Sigmoid colon (tissue), 6 donors: ENCODE measurements at regions not wholly inside any gene's neighbourhood (a gene's known extent, or its start where the extent isn't known, plus 50 kb on each side); places are given as distances from the start of the nearest gene placed in this dataset.

Experiments used
- DNase-seq: peaks from one replicate; pipeline ENCODE4 v3.0.0-alpha.2; 2019
- H3K27ac ChIP-seq, 4 donors: fragments of 200-600 bp; sonication (generic); one replicate each; pipeline ENCODE4 v1.5.1; 2016 to 2019; ENCODE audit warnings: mild to moderate bottlenecking in 1 of 4
- H3K27me3 ChIP-seq, 3 donors: fragments of 200-600 bp; sonication (generic); one replicate each; pipeline ENCODE4 v1.5.1; 2019; ENCODE audit warnings: mild to moderate bottlenecking in 1 of 3
- H3K36me3 ChIP-seq, 4 donors: fragments of 200-600 bp; sonication (generic); one replicate each; pipeline ENCODE4 v1.5.1; 2016 to 2019
- H3K4me1 ChIP-seq, 4 donors: fragments of 200-600 bp; sonication (generic); one replicate each; pipeline ENCODE4 v1.5.1; 2017 to 2019
- H3K4me3 ChIP-seq, 4 donors: fragments of 200-600 bp; sonication (generic); one replicate each; pipeline ENCODE4 v1.5.1; 2017 to 2019; ENCODE audit warnings: mild to moderate bottlenecking in 2 of 4, moderate library complexity in 1 of 4
- H3K9me3 ChIP-seq, 4 donors: fragments of 200-600 bp in 3 of 4; sonication (generic) in 3 of 4; one replicate each; pipeline versions ENCODE4 v1.5.1 to v1.6.1; 2013 to 2019
- EP300 ChIP-seq, 4 donors: sonication (generic); formaldehyde crosslinking; IDR thresholded peaks; one replicate each; pipeline ENCODE4 v1.6.1; 2017; ENCODE audit warnings: antibody characterized with exemption in 4 of 4
- POLR2A ChIP-seq, 2 donors: fragments of 450-650 bp; IDR thresholded peaks; one replicate each; pipeline ENCODE4 v1.6.1; 2016; ENCODE audit warnings: antibody characterized with exemption in 2 of 2, mild to moderate bottlenecking in 2 of 2, moderate library complexity in 2 of 2
- POLR2AphosphoS5 ChIP-seq, 4 donors: sonication (generic); formaldehyde crosslinking; IDR thresholded peaks; one replicate each; pipeline ENCODE4 v1.6.1; 2017; ENCODE audit warnings: antibody characterized with exemption in 4 of 4
- WGBS, 2 donors: extraction: QIAGEN DNeasy Blood & Tissue Kit; methylation state at CpG; one replicate each; pipeline ENCODE4 v1.1.7; 2013; 5-methylcytosine and 5-hydroxymethylcytosine counted together
- intact Hi-C: fragments of 100-400 bp; cut with DNase I; formaldehyde crosslinking; loops from one replicate; pipeline ENCODE4 v1.15.1; 2023
- TF ChIP-seq, protein P1 (sequence below), 4 experiments: fragments of 450-650 bp in 3 of 4; fragments of 200-600 bp in 1 of 4; IDR thresholded peaks; one replicate each; pipeline ENCODE4 v1.5.1; 2016 to 2019; ENCODE audit warnings: antibody characterized with exemption in 4 of 4, mild to moderate bottlenecking in 3 of 4, moderate library complexity in 2 of 4
- donor health status: healthy with polysubstance abuse.
- donor health status: healthy.

DNA sequence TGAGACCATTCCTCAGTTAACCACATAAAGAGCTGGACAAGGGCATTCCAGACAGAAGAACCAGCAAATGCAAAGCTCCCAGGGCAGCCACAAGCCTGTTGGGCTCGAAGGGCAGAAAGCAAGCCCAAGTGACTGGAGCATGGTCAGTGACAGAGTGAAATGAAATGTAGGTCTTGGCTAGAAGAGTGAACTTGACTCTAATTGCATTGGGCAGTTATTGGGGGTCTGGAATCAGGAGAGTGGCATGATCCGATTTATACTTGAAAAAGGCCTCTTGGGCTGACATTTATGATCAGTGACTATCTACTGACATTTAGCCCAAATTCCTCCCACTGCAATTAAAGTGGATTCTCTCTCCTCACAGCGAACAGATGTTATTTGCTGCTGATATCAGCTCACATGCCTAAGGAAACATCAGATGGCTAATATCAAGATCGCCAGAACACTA lies 152.5 kb upstream of the KLF7 start:
- intact Hi-C loops, result no loop called here
- WGBS, 2 donors, result 91 to 92% methylated on average over 4 of the region's 4 CpGs
- H3K4me1 ChIP-seq, result no peaks in the 10 kb centered on the region

GRCh38 chr2:207319316-207319715 lies 153.6 kb upstream of the KLF7 start:
- Histone ChIP-seq H3K4me3 (no peak overlapping the region), H3K27ac (no peak overlapping the region), H3K9me3 (no peaks in the 10 kb centered on the region), H3K27me3 (no peaks in the 10 kb centered on the region), H3K36me3 (no peaks in the 10 kb centered on the region), H3K4me1 (no peaks in the 10 kb centered on the region)
- no peak for TF ChIP-seq EP300 (IDR thresholded peaks at IDR 0.05)
- TF ChIP-seq POLR2A (IDR thresholded peaks at IDR 0.05), result no peak
- no peak for TF ChIP-seq POLR2AphosphoS5 (IDR thresholded peaks at IDR 0.05)
- TF ChIP-seq, protein P1, sequence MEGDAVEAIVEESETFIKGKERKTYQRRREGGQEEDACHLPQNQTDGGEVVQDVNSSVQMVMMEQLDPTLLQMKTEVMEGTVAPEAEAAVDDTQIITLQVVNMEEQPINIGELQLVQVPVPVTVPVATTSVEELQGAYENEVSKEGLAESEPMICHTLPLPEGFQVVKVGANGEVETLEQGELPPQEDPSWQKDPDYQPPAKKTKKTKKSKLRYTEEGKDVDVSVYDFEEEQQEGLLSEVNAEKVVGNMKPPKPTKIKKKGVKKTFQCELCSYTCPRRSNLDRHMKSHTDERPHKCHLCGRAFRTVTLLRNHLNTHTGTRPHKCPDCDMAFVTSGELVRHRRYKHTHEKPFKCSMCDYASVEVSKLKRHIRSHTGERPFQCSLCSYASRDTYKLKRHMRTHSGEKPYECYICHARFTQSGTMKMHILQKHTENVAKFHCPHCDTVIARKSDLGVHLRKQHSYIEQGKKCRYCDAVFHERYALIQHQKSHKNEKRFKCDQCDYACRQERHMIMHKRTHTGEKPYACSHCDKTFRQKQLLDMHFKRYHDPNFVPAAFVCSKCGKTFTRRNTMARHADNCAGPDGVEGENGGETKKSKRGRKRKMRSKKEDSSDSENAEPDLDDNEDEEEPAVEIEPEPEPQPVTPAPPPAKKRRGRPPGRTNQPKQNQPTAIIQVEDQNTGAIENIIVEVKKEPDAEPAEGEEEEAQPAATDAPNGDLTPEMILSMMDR (IDR thresholded peaks at IDR 0.05), result no peak
- intact Hi-C loops, result no loop called here
- DNase-seq, result no peak

More for the DNA sequence above, 152.5 kb upstream of the KLF7 start:
- no peak for DNase-seq
- no peak for TF ChIP-seq EP300 (IDR thresholded peaks at IDR 0.05)
- Histone ChIP-seq H3K27ac (no peak overlapping the region), H3K27me3 (no peaks in the 10 kb centered on the region), H3K4me3 (no peak overlapping the region), H3K36me3 (no peaks in the 10 kb centered on the region), H3K9me3 (no peaks in the 10 kb centered on the region)

GRCh38 chr2:207320381-207321159 lies 154.8 kb upstream of the KLF7 start:
- H3K9me3 ChIP-seq, result no peaks in the 10 kb centered on the region
- no peaks in the 10 kb centered on the region for H3K36me3 ChIP-seq
- DNase-seq, result no peak
- no peaks in the 10 kb centered on the region for H3K27me3 ChIP-seq
- no peak overlapping the region for H3K4me3 ChIP-seq
- H3K4me1 ChIP-seq, result no peaks in the 10 kb centered on the region
- intact Hi-C loops, result no loop called here
- 64 to 75% methylated on average over 5 of the region's 5 CpGs for WGBS, 2 donors
- TF ChIP-seq POLR2AphosphoS5 (IDR thresholded peaks at IDR 0.05) (no peak), EP300 (IDR thresholded peaks at IDR 0.05) (no peak), POLR2A (IDR thresholded peaks at IDR 0.05) (no peak)
- TF ChIP-seq, protein P1 (IDR thresholded peaks at IDR 0.05), result no peak
- no peak overlapping the region for H3K27ac ChIP-seq

DNA sequence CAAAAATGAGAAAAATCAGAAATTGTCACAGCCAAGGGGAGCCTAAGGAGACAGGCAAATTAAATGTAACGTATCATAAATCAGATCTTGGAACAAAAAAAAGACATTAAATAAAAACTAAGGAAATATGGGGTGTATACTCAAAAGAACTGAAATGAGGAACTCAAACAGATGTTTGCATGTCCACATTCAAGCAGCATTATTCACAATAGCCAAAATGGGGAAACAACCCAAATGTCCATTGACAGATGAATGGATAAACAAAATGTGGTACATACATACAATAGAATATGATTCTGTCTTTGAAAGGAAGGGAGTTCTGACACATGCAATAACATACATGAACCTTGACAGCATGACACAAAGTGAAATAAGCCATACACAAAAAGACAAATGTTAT lies 155.8 kb upstream of the KLF7 start:
- WGBS, 2 donors, result 89 to 92% methylated on average over 1 of the region's 1 CpG
- Histone ChIP-seq H3K4me3 (no peak overlapping the region), H3K4me1 (no peaks in the 10 kb centered on the region), H3K9me3 (no peaks in the 10 kb centered on the region), H3K27me3 (no peaks in the 10 kb centered on the region), H3K27ac (no peak overlapping the region), H3K36me3 (no peaks in the 10 kb centered on the region)
- no peak for TF ChIP-seq POLR2AphosphoS5 (IDR thresholded peaks at IDR 0.05)
- TF ChIP-seq POLR2A (IDR thresholded peaks at IDR 0.05), result no peak
- TF ChIP-seq, protein P1 (IDR thresholded peaks at IDR 0.05), result no peak
- TF ChIP-seq EP300 (IDR thresholded peaks at IDR 0.05), result no peak
- no peak for DNase-seq
- intact Hi-C loops, result no loop called here

DNA sequence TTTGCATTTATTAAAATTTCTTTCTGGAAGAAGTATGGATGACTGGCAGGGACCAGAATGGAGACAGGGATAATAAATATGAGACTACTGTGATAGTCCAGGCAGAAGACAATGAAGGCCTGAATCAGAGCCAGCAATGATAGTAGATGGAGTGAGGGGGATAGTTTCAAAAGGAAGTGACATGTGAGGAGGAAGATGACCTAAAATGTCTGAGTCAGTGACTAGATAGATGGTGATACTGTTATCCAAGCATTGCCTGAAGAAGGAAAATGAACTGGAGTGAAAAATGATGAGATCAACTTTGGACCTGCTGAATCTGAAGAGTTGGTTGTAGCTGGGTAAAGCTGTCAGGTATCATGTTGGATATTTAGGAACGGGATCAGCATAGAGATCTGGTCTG lies 158.3 kb upstream of the KLF7 start:
- no peaks in the 10 kb centered on the region for H3K27me3 ChIP-seq
- 88 to 90% methylated on average over 1 of the region's 1 CpG for WGBS, 2 donors
- no peak overlapping the region for H3K27ac ChIP-seq
- no peaks in the 10 kb centered on the region for H3K9me3 ChIP-seq
- intact Hi-C loops, result no loop called here
- H3K4me1 ChIP-seq, result no peaks in the 10 kb centered on the region
- TF ChIP-seq, protein P1 (IDR thresholded peaks at IDR 0.05), result no peak
- no peak for TF ChIP-seq POLR2A (IDR thresholded peaks at IDR 0.05)
- no peak for TF ChIP-seq EP300 (IDR thresholded peaks at IDR 0.05)
- TF ChIP-seq POLR2AphosphoS5 (IDR thresholded peaks at IDR 0.05), result no peak
- no peak overlapping the region for H3K4me3 ChIP-seq
- DNase-seq, result no peak
- H3K36me3 ChIP-seq, result no peaks in the 10 kb centered on the region
